COLO668 (cell line): ENCODE measurements at regions not wholly inside any gene's neighbourhood (a gene's known extent, or its start where the extent isn't known, plus 50 kb on each side); places are given as distances from the start of the nearest gene placed in this dataset.

Experiments used
- DNase-seq: peaks from one replicate; lab custom pipeline; 2025; ENCODE audit not compliant: unreplicated experiment; lab: John Stamatoyannopoulos, UW

- no peak for DNase-seq
Measured at GRCh38 chr6:23097566-23097965, 528.2 kb downstream of the HDGFL1 start.

- DNase-seq, result no peak
Measured at GRCh38 chr6:23106951-23107350, 537.6 kb downstream of the HDGFL1 start.

GRCh38 chr6:23111984-23112383, 542.6 kb downstream of the HDGFL1 start:
- DNase-seq, result no peak

GRCh38 chr6:23114812-23115504, 545.6 kb downstream of the HDGFL1 start:
- no peak for DNase-seq

GRCh38 chr6:23137611-23138010, 568.2 kb downstream of the HDGFL1 start:
- no peak for DNase-seq

GRCh38 chr6:23140871-23141270, 571.5 kb downstream of the HDGFL1 start:
- DNase-seq, result no peak

- DNase-seq, result no peak
Measured at GRCh38 chr6:23145781-23146180, 576.4 kb downstream of the HDGFL1 start.

- DNase-seq, result no peak
Measured at GRCh38 chr6:23154159-23154558, 584.8 kb downstream of the HDGFL1 start.

GRCh38 chr6:23170049-23170448, 600.7 kb downstream of the HDGFL1 start:
- no peak for DNase-seq

GRCh38 chr6:23173234-23173633, 603.9 kb downstream of the HDGFL1 start:
- no peak for DNase-seq

- no peak for DNase-seq
Measured at GRCh38 chr6:23174781-23175361, 605.5 kb downstream of the HDGFL1 start.

- no peak for DNase-seq
Measured at GRCh38 chr6:23175391-23175790, 606.0 kb downstream of the HDGFL1 start.

GRCh38 chr6:23176471-23176870, 607.1 kb downstream of the HDGFL1 start:
- no peak for DNase-seq

- no peak for DNase-seq
Measured at GRCh38 chr6:23176883-23177282, 607.5 kb downstream of the HDGFL1 start.

GRCh38 chr6:23177806-23178205, 608.4 kb downstream of the HDGFL1 start:
- DNase-seq, result no peak

- no peak for DNase-seq
Measured at GRCh38 chr6:23179994-23180393, 610.6 kb downstream of the HDGFL1 start.

- no peak for DNase-seq
Measured at GRCh38 chr6:23180504-23181293, 611.3 kb downstream of the HDGFL1 start.

GRCh38 chr6:23181356-23182110, 612.2 kb downstream of the HDGFL1 start:
- DNase-seq, result no peak

GRCh38 chr6:23183846-23184245, 614.5 kb downstream of the HDGFL1 start:
- DNase-seq, result no peak

- DNase-seq, result no peak
Measured at GRCh38 chr6:23184351-23184750, 615.0 kb downstream of the HDGFL1 start.

GRCh38 chr6:23195487-23195886, 626.1 kb downstream of the HDGFL1 start:
- no peak for DNase-seq
